Neural cell (in vitro differentiated cells): ENCODE measurements at regions not wholly inside any gene's neighbourhood (a gene's known extent, or its start where the extent isn't known, plus 50 kb on each side); places are given as distances from the start of the nearest gene placed in this dataset.

Experiments used
- H2AFZ ChIP-seq: fragments of 200-600, 300-800 bp; sonication (generic), shearing (Covaris generic); 2 replicates; pipeline ENCODE4 v1.6.0; 2014; ENCODE audit warnings: low read depth, mild to moderate bottlenecking, antibody characterized with exemption, low read length, moderate library complexity
- H3F3A ChIP-seq: fragments of 200-600 bp; shearing (Covaris generic); 2 replicates; pipeline ENCODE4 v1.6.1; 2016; ENCODE audit warnings: mild to moderate bottlenecking, moderate library complexity, mixed read lengths, antibody characterized with exemption, low read length; ENCODE audit not compliant: insufficient read depth, poor library complexity, severe bottlenecking
- H3K27ac ChIP-seq: fragments of 200-600, 300-800 bp; sonication (generic), shearing (Covaris generic); 2 replicates; pipeline ENCODE4 v1.5.1; 2014; ENCODE audit warnings: mild to moderate bottlenecking, low read length, moderate library complexity
- H3K27me3 ChIP-seq: fragments of 300-800, 200-600 bp; sonication (generic), shearing (Covaris generic); 2 replicates; pipeline ENCODE4 v1.6.0; 2014; ENCODE audit warnings: mild to moderate bottlenecking, low read depth, low read length, moderate library complexity; ENCODE audit not compliant: insufficient read depth
- H3K36me3 ChIP-seq: fragments of 300-800, 200-600 bp; sonication (generic), shearing (Covaris generic); 2 replicates; pipeline ENCODE4 v1.5.1; 2014; ENCODE audit warnings: mild to moderate bottlenecking, antibody characterized with exemption, low read length, moderate library complexity; ENCODE audit not compliant: insufficient read depth
- H3K4me2 ChIP-seq: fragments of 300-800, 200-600 bp; sonication (generic), shearing (Covaris generic); 2 replicates; pipeline ENCODE4 v1.6.0; 2014; ENCODE audit warnings: mild to moderate bottlenecking, low read length
- H3K4me3 ChIP-seq: fragments of 300-800, 200-600 bp; sonication (generic), shearing (Covaris generic); 2 replicates; pipeline ENCODE4 v1.5.1; 2014; ENCODE audit warnings: mild to moderate bottlenecking, low read length, moderate library complexity
- H3K79me2 ChIP-seq: fragments of 200-600 bp; shearing (Covaris generic); replicated peaks from 2 replicates; pipeline ENCODE4 v1.6.0; 2014; ENCODE audit warnings: mild to moderate bottlenecking, low read length, moderate library complexity; ENCODE audit not compliant: insufficient read depth
- H3K9ac ChIP-seq: fragments of 300-800, 200-600 bp; sonication (generic), shearing (Covaris generic); 2 replicates; pipeline ENCODE4 v1.6.1; 2016; ENCODE audit warnings: mild to moderate bottlenecking, low read length, mixed read lengths
- H3K9me2 ChIP-seq: fragments of 200-600 bp; shearing (Covaris generic); 2 replicates; pipeline ENCODE4 v1.6.1; 2016; ENCODE audit warnings: mild to moderate bottlenecking, low read length, mixed read lengths; ENCODE audit not compliant: insufficient read depth
- H3K9me3 ChIP-seq: fragments of 200-600, 300-800 bp; sonication (generic), shearing (Covaris generic); 2 replicates; pipeline ENCODE4 v1.6.1; 2016; ENCODE audit warnings: mild to moderate bottlenecking, mixed run types, low read length, moderate library complexity, mixed read lengths
- H4K20me1 ChIP-seq: fragments of 200-600 bp; shearing (Covaris generic); 2 replicates; pipeline ENCODE4 v1.6.1; 2016; ENCODE audit warnings: mild to moderate bottlenecking, mixed run types; ENCODE audit not compliant: insufficient read depth
- EP300 ChIP-seq: fragments of 450-650 bp; conservative IDR thresholded peaks from 2 replicates; pipeline ENCODE4 v1.6.1; 2014; ENCODE audit warnings: antibody characterized with exemption, mild to moderate bottlenecking, moderate library complexity; ENCODE audit not compliant: poor library complexity, severe bottlenecking
- EZH2 ChIP-seq: fragments of 200-600, 300-800 bp; shearing (Covaris generic), sonication (generic); IDR thresholded peaks from 2 replicates; pipeline ENCODE4 v1.6.1; 2014; ENCODE audit warnings: antibody characterized with exemption, low read length, borderline replicate concordance, mild to moderate bottlenecking; ENCODE audit not compliant: insufficient read depth, poor library complexity, severe bottlenecking
- MXI1 ChIP-seq: fragments of 450-650 bp; conservative IDR thresholded peaks from 2 replicates; pipeline ENCODE4 v1.6.1; 2014; ENCODE audit warnings: antibody characterized with exemption, mild to moderate bottlenecking; ENCODE audit not compliant: poor library complexity, severe bottlenecking
- POLR2AphosphoS5 ChIP-seq: IDR thresholded peaks from 2 replicates; pipeline ENCODE4 v1.6.1; 2012
- RAD21 ChIP-seq: fragments of 450-650 bp; conservative IDR thresholded peaks from 2 replicates; pipeline ENCODE4 v1.6.1; 2014; ENCODE audit warnings: antibody characterized with exemption, mild to moderate bottlenecking, moderate library complexity
- SMC3 ChIP-seq: fragments of 450-650 bp; conservative IDR thresholded peaks from 2 replicates; pipeline ENCODE4 v1.6.1; 2014; ENCODE audit warnings: antibody characterized with exemption, mild to moderate bottlenecking, moderate library complexity; ENCODE audit not compliant: poor library complexity
- TAF1 ChIP-seq: IDR thresholded peaks from 2 replicates; pipeline ENCODE4 v1.6.1; 2012; ENCODE audit warnings: low read depth
- TF ChIP-seq, protein P1 (sequence below): fragments of 450-650 bp; IDR thresholded peaks from 2 replicates; pipeline ENCODE4 v1.5.1; 2014; ENCODE audit warnings: antibody characterized with exemption, mild to moderate bottlenecking, moderate library complexity; ENCODE audit not compliant: poor library complexity, severe bottlenecking
- TF ChIP-seq, protein P2 (sequence below): IDR thresholded peaks from 2 replicates; pipeline ENCODE4 v1.6.1; 2012; ENCODE audit warnings: borderline replicate concordance

DNA sequence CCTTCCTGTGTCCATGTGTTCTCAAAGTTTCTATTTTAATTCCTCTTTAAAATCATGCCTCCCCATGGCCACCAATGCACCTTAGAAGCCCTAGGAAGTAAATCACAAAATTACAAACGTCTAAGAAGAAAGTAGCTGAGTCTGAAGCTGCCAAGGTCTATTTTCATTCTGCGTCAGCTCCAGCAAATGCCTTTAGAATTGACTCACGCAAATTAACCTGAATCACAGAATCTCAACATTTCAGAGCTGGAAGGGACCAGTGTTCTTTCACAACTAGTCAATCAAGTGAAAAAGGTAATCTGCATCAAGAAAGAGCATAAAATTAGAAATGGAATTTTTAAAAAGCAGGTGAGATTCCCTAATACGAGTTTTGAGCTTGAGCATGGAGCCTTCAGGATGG is 1017.6 kb downstream of the SORCS3 start:
- H3K9ac ChIP-seq, result no peak overlapping the region
- no peaks in the 10 kb centered on the region for H3K9me3 ChIP-seq
- no peaks in the 10 kb centered on the region for H3F3A ChIP-seq
- no peaks in the 10 kb centered on the region for H3K36me3 ChIP-seq
- H3K27ac ChIP-seq, result no peak overlapping the region
- no peak overlapping the region for H2AFZ ChIP-seq
- H4K20me1 ChIP-seq, result no peaks in the 10 kb centered on the region
- no peaks in the 10 kb centered on the region for H3K9me2 ChIP-seq
- no peak overlapping the region for H3K4me2 ChIP-seq
- TF ChIP-seq, protein P1, sequence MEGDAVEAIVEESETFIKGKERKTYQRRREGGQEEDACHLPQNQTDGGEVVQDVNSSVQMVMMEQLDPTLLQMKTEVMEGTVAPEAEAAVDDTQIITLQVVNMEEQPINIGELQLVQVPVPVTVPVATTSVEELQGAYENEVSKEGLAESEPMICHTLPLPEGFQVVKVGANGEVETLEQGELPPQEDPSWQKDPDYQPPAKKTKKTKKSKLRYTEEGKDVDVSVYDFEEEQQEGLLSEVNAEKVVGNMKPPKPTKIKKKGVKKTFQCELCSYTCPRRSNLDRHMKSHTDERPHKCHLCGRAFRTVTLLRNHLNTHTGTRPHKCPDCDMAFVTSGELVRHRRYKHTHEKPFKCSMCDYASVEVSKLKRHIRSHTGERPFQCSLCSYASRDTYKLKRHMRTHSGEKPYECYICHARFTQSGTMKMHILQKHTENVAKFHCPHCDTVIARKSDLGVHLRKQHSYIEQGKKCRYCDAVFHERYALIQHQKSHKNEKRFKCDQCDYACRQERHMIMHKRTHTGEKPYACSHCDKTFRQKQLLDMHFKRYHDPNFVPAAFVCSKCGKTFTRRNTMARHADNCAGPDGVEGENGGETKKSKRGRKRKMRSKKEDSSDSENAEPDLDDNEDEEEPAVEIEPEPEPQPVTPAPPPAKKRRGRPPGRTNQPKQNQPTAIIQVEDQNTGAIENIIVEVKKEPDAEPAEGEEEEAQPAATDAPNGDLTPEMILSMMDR, result no peak
- TF ChIP-seq EP300, result no peak
- no peaks in the 10 kb centered on the region for H3K79me2 ChIP-seq
- no peaks in the 10 kb centered on the region for H3K27me3 ChIP-seq
- no peak overlapping the region for H3K4me3 ChIP-seq

DNA sequence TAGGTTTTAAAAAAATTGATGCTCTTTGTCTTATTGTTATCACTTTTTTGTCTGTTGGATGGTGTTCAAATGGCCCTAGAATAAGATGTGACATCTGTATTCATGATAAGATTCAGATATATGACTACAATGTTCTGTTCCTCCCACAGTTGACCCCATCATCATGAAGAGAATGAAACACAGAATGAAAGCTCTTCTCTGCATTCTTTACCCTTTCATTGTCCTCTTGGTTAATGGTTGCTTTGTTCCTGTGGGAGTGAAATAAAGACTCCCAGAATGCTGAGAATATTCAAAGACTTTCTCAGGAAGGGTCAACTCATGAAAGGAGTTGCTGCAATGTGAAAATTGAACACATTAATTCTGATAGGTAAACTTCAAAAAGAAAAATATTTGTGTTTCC is 1015.8 kb downstream of the SORCS3 start:
- Histone ChIP-seq H4K20me1 (no peaks in the 10 kb centered on the region), H3K79me2 (no peaks in the 10 kb centered on the region), H3K9me3 (no peaks in the 10 kb centered on the region), H3K4me3 (no peak overlapping the region), H2AFZ (no peak overlapping the region), H3K36me3 (no peaks in the 10 kb centered on the region), H3K4me2 (no peak overlapping the region), H3K27me3 (no peaks in the 10 kb centered on the region), H3K9me2 (no peaks in the 10 kb centered on the region), H3F3A (no peaks in the 10 kb centered on the region), H3K27ac (no peak overlapping the region), H3K9ac (no peak overlapping the region)
- TF ChIP-seq MXI1, result no peak
- no peak for TF ChIP-seq EP300
- TF ChIP-seq POLR2AphosphoS5, result no peak
- TF ChIP-seq, protein P2, sequence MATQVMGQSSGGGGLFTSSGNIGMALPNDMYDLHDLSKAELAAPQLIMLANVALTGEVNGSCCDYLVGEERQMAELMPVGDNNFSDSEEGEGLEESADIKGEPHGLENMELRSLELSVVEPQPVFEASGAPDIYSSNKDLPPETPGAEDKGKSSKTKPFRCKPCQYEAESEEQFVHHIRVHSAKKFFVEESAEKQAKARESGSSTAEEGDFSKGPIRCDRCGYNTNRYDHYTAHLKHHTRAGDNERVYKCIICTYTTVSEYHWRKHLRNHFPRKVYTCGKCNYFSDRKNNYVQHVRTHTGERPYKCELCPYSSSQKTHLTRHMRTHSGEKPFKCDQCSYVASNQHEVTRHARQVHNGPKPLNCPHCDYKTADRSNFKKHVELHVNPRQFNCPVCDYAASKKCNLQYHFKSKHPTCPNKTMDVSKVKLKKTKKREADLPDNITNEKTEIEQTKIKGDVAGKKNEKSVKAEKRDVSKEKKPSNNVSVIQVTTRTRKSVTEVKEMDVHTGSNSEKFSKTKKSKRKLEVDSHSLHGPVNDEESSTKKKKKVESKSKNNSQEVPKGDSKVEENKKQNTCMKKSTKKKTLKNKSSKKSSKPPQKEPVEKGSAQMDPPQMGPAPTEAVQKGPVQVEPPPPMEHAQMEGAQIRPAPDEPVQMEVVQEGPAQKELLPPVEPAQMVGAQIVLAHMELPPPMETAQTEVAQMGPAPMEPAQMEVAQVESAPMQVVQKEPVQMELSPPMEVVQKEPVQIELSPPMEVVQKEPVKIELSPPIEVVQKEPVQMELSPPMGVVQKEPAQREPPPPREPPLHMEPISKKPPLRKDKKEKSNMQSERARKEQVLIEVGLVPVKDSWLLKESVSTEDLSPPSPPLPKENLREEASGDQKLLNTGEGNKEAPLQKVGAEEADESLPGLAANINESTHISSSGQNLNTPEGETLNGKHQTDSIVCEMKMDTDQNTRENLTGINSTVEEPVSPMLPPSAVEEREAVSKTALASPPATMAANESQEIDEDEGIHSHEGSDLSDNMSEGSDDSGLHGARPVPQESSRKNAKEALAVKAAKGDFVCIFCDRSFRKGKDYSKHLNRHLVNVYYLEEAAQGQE, result no peak
- no peak for TF ChIP-seq RAD21
- TF ChIP-seq, protein P1, result no peak
- TF ChIP-seq SMC3, result no peak
- no peak for TF ChIP-seq TAF1
- no peak for TF ChIP-seq EZH2
